ENCODE measurements at regions not wholly inside any gene's neighbourhood (a gene's known extent, or its start where the extent isn't known, plus 50 kb on each side); places are given as distances from the start of the nearest gene placed in this dataset.
"Not testable (repeated sequence)": the region's sequence is repeated elsewhere in the genome, so short reads cannot be mapped to it uniquely, and the experiment has no call there.

- no peak overlapping the region for H3K27ac ChIP-seq (ENCODE audit: low read depth in 2 of 2, low read length in 1 of 2)
- H3K4me1 ChIP-seq (ENCODE audit: control insufficient read depth in 2 of 2, insufficient read depth in 2 of 2, low read length in 1 of 2) = no peaks in the 10 kb centered on the region
- H3K27me3 ChIP-seq (ENCODE audit: control insufficient read depth in 1 of 2, insufficient read depth in 2 of 2, low read length in 2 of 2) = no peaks in the 10 kb centered on the region
- no peak overlapping the region for H3K4me3 ChIP-seq (ENCODE audit: low read depth in 1 of 2, low read length in 2 of 2)
- peaks cover 0 to 2% of the 10 kb centered on the region in 2 donors for H3K9me3 ChIP-seq (ENCODE audit: control insufficient read depth in 2 of 2, insufficient read depth in 1 of 2, low read depth in 1 of 2, low read length in 1 of 2)
- WGBS, 2 donors = 95 to 100% methylated on average over 1 of the region's 1 CpG
- no peaks in the 10 kb centered on the region for H3K36me3 ChIP-seq (ENCODE audit: control insufficient read depth in 2 of 2, insufficient read depth in 2 of 2, low read length in 1 of 2)
Observed at GRCh38 chr11:95616256-95616804, 173.3 kb downstream of the FAM76B start.

DNA sequence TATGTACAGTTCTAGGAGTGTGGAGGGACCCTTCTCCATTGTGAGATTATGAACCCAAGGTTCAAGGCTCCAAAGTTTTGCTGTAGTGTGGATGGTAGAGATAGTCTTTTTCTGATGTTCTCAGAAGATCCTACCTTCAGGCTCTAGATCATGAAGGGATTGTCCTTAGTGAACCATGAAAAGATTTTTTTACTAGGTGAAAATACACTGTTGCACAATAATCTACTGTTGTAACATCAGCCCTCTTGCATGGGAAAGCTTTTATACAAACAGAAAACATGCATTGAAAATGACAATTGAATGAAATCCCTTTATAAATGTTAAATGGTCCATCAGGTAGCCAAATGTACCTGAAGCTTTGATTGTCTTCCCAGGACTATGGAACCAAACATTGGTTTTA lies 177.8 kb downstream of the FAM76B start:
- Histone ChIP-seq H3K4me3 (ENCODE audit: low read depth in 1 of 2, low read length in 2 of 2) (no peak overlapping the region), H3K9me3 (ENCODE audit: control insufficient read depth in 2 of 2, insufficient read depth in 1 of 2, low read depth in 1 of 2, low read length in 1 of 2) (no peaks in the 10 kb centered on the region), H3K4me1 (ENCODE audit: control insufficient read depth in 2 of 2, insufficient read depth in 2 of 2, low read length in 1 of 2) (no peaks in the 10 kb centered on the region), H3K27me3 (ENCODE audit: control insufficient read depth in 1 of 2, insufficient read depth in 2 of 2, low read length in 2 of 2) (no peaks in the 10 kb centered on the region), H3K36me3 (ENCODE audit: control insufficient read depth in 2 of 2, insufficient read depth in 2 of 2, low read length in 1 of 2) (no peaks in the 10 kb centered on the region), H3K27ac (ENCODE audit: low read depth in 2 of 2, low read length in 1 of 2) (no peak overlapping the region)

- H3K4me3 ChIP-seq (ENCODE audit: low read depth in 1 of 2, low read length in 2 of 2); H3K36me3 ChIP-seq (ENCODE audit: control insufficient read depth in 2 of 2, insufficient read depth in 2 of 2, low read length in 1 of 2); H3K27ac ChIP-seq (ENCODE audit: low read depth in 2 of 2, low read length in 1 of 2); H3K9me3 ChIP-seq (ENCODE audit: control insufficient read depth in 2 of 2, insufficient read depth in 1 of 2, low read depth in 1 of 2, low read length in 1 of 2); H3K27me3 ChIP-seq (ENCODE audit: control insufficient read depth in 1 of 2, insufficient read depth in 2 of 2, low read length in 2 of 2); H3K4me1 ChIP-seq (ENCODE audit: control insufficient read depth in 2 of 2, insufficient read depth in 2 of 2, low read length in 1 of 2): not testable (repeated sequence)
- WGBS, 2 donors = 94 to 99% methylated on average over 5 of the region's 5 CpGs
Observed at GRCh38 chr11:95610185-95610584, 179.4 kb downstream of the FAM76B start.

DNA sequence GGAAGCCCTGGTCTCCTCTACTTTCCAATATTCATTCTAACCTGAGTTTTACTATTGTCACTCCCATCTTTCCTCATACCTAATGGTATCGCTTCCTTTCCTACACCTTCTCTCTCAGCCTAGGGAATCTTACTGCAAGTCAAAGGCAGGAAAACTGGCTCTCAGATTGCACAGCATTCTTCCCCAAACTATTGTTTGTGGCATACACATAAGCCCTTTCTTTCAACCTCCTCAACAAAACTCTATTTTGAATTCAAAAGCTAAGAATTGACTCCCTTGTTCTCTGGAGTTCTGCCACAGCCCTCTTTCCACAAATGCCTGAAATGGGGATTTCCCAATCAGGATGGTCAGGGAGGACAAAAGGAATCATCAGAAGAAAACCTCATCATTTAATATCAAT lies 181.5 kb downstream of the FAM76B start:
- WGBS, 2 donors = 94 to 100% methylated on average over 1 of the region's 1 CpG

DNA sequence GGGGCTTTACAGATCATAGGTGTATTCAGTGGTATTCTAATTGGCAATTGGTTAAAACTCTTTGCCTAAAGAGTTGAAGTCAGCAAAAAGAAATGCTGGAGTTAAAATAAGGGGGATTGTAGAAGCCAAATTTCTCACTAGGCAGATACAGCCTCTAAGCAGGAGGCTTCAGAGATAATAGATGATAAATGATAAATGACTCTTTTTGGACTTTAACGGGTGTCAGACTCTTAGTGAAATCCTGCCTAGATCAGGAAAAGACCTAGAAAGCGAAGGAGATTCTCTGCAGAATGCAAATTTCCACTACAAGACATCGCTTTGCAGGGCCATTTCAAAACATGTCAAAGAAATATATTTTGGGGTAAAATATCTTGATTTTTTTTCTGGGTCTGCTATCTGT lies 182.8 kb downstream of the FAM76B start:
- no peak overlapping the region for H3K27ac ChIP-seq (ENCODE audit: low read depth in 2 of 2, low read length in 1 of 2)
- no peaks in the 10 kb centered on the region for H3K27me3 ChIP-seq (ENCODE audit: control insufficient read depth in 1 of 2, insufficient read depth in 2 of 2, low read length in 2 of 2)
- 88 to 94% methylated on average over 3 of the region's 3 CpGs for WGBS, 2 donors
- H3K4me3 ChIP-seq (ENCODE audit: low read depth in 1 of 2, low read length in 2 of 2) = no peak overlapping the region
- H3K4me1 ChIP-seq (ENCODE audit: control insufficient read depth in 2 of 2, insufficient read depth in 2 of 2, low read length in 1 of 2) = no peaks in the 10 kb centered on the region
- no peaks in the 10 kb centered on the region for H3K9me3 ChIP-seq (ENCODE audit: control insufficient read depth in 2 of 2, insufficient read depth in 1 of 2, low read depth in 1 of 2, low read length in 1 of 2)
- no peaks in the 10 kb centered on the region for H3K36me3 ChIP-seq (ENCODE audit: control insufficient read depth in 2 of 2, insufficient read depth in 2 of 2, low read length in 1 of 2)

More for the DNA sequence above, 181.5 kb downstream of the FAM76B start:
- H3K4me3 ChIP-seq (ENCODE audit: low read depth in 1 of 2, low read length in 2 of 2) = no peak overlapping the region
- H3K27ac ChIP-seq (ENCODE audit: low read depth in 2 of 2, low read length in 1 of 2) = no peak overlapping the region
- no peaks in the 10 kb centered on the region for H3K36me3 ChIP-seq (ENCODE audit: control insufficient read depth in 2 of 2, insufficient read depth in 2 of 2, low read length in 1 of 2)
- H3K9me3 ChIP-seq (ENCODE audit: control insufficient read depth in 2 of 2, insufficient read depth in 1 of 2, low read depth in 1 of 2, low read length in 1 of 2) = no peaks in the 10 kb centered on the region
- H3K4me1 ChIP-seq (ENCODE audit: control insufficient read depth in 2 of 2, insufficient read depth in 2 of 2, low read length in 1 of 2) = no peaks in the 10 kb centered on the region
- H3K27me3 ChIP-seq (ENCODE audit: control insufficient read depth in 1 of 2, insufficient read depth in 2 of 2, low read length in 2 of 2) = no peaks in the 10 kb centered on the region

GRCh38 chr11:95605271-95605940 lies 184.2 kb downstream of the FAM76B start:
- 78 to 82% methylated on average over 3 of the region's 3 CpGs for WGBS, 2 donors
- Histone ChIP-seq H3K4me1 (ENCODE audit: control insufficient read depth in 2 of 2, insufficient read depth in 2 of 2, low read length in 1 of 2) (no peaks in the 10 kb centered on the region), H3K4me3 (ENCODE audit: low read depth in 1 of 2, low read length in 2 of 2) (no peak overlapping the region), H3K9me3 (ENCODE audit: control insufficient read depth in 2 of 2, insufficient read depth in 1 of 2, low read depth in 1 of 2, low read length in 1 of 2) (no peaks in the 10 kb centered on the region), H3K27me3 (ENCODE audit: control insufficient read depth in 1 of 2, insufficient read depth in 2 of 2, low read length in 2 of 2) (no peaks in the 10 kb centered on the region), H3K27ac (ENCODE audit: low read depth in 2 of 2, low read length in 1 of 2) (no peak overlapping the region), H3K36me3 (ENCODE audit: control insufficient read depth in 2 of 2, insufficient read depth in 2 of 2, low read length in 1 of 2) (no peaks in the 10 kb centered on the region)

GRCh38 chr11:95599959-95600586 lies 189.5 kb downstream of the FAM76B start:
- Histone ChIP-seq H3K27me3 (ENCODE audit: control insufficient read depth in 1 of 2, insufficient read depth in 2 of 2, low read length in 2 of 2) (no peaks in the 10 kb centered on the region), H3K9me3 (ENCODE audit: control insufficient read depth in 2 of 2, insufficient read depth in 1 of 2, low read depth in 1 of 2, low read length in 1 of 2) (no peaks in the 10 kb centered on the region), H3K4me3 (ENCODE audit: low read depth in 1 of 2, low read length in 2 of 2) (no peak overlapping the region), H3K36me3 (ENCODE audit: control insufficient read depth in 2 of 2, insufficient read depth in 2 of 2, low read length in 1 of 2) (no peaks in the 10 kb centered on the region), H3K27ac (ENCODE audit: low read depth in 2 of 2, low read length in 1 of 2) (no peak overlapping the region), H3K4me1 (ENCODE audit: control insufficient read depth in 2 of 2, insufficient read depth in 2 of 2, low read length in 1 of 2) (no peaks in the 10 kb centered on the region)
- 77 to 83% methylated on average over 2 of the region's 2 CpGs for WGBS, 2 donors

DNA sequence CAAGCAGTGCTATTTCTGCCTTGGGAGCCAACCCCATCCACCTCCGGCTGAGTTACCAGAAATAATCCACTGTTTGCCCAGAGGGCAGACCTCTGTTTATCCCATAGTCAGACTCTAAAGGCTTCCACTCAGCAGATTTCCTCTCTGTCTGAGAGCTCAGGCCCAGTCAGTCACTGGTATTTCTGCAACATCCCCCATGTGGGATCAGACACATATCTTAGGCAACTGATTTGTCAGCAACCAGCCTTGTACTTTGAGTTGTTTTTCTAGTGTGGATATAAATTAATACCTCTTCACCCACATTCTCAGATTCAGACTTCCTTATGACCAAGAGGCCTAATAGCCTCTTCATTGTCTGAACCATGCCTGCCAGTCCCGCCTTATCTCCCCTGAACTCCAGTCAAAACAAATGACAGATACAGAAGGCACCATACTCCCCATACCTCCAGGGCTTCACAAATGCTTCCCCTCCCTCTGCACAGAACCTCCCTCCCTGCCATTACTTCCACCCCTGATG lies 193.6 kb downstream of the FAM76B start:
- 67 to 70% methylated on average over 2 of the region's 2 CpGs for WGBS, 2 donors

GRCh38 chr11:95595541-95595940 lies 194.0 kb downstream of the FAM76B start:
- 74 to 82% methylated on average over 3 of the region's 3 CpGs for WGBS, 2 donors
- no peaks in the 10 kb centered on the region for H3K36me3 ChIP-seq (ENCODE audit: control insufficient read depth in 2 of 2, insufficient read depth in 2 of 2, low read length in 1 of 2)
- H3K27me3 ChIP-seq (ENCODE audit: control insufficient read depth in 1 of 2, insufficient read depth in 2 of 2, low read length in 2 of 2) = no peaks in the 10 kb centered on the region
- H3K4me3 ChIP-seq (ENCODE audit: low read depth in 1 of 2, low read length in 2 of 2) = no peak overlapping the region
- no peak overlapping the region for H3K27ac ChIP-seq (ENCODE audit: low read depth in 2 of 2, low read length in 1 of 2)
- H3K4me1 ChIP-seq (ENCODE audit: control insufficient read depth in 2 of 2, insufficient read depth in 2 of 2, low read length in 1 of 2) = no peaks in the 10 kb centered on the region
- no peaks in the 10 kb centered on the region for H3K9me3 ChIP-seq (ENCODE audit: control insufficient read depth in 2 of 2, insufficient read depth in 1 of 2, low read depth in 1 of 2, low read length in 1 of 2)

More for the DNA sequence above, 193.6 kb downstream of the FAM76B start:
- H3K27ac ChIP-seq (ENCODE audit: low read depth in 2 of 2, low read length in 1 of 2) = no peak overlapping the region
- H3K27me3 ChIP-seq (ENCODE audit: control insufficient read depth in 1 of 2, insufficient read depth in 2 of 2, low read length in 2 of 2) = no peaks in the 10 kb centered on the region
- no peaks in the 10 kb centered on the region for H3K4me1 ChIP-seq (ENCODE audit: control insufficient read depth in 2 of 2, insufficient read depth in 2 of 2, low read length in 1 of 2)
- no peaks in the 10 kb centered on the region for H3K9me3 ChIP-seq (ENCODE audit: control insufficient read depth in 2 of 2, insufficient read depth in 1 of 2, low read depth in 1 of 2, low read length in 1 of 2)
- no peaks in the 10 kb centered on the region for H3K36me3 ChIP-seq (ENCODE audit: control insufficient read depth in 2 of 2, insufficient read depth in 2 of 2, low read length in 1 of 2)
- H3K4me3 ChIP-seq (ENCODE audit: low read depth in 1 of 2, low read length in 2 of 2) = no peak overlapping the region

DNA sequence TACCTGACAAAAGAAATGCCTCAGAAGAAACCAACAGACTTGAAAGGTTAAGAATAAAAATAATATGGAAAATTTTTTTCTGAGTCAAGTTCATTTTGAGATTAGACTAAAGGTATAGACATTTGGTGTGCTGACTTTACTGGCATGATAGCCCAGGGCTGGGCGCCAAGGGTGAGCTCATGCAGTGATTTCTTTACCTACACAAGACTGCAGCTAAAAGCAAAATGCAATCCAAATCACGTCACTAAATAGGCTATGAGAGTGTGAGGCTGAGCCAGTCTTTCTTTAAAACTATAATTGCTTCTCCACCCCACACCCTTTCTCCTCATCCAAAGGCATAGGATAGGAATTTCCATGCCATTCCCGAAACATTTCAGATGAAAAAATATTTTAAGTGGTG lies 196.5 kb downstream of the FAM76B start:
- Histone ChIP-seq H3K4me3 (ENCODE audit: low read depth in 1 of 2, low read length in 2 of 2) (no peak overlapping the region), H3K4me1 (ENCODE audit: control insufficient read depth in 2 of 2, insufficient read depth in 2 of 2, low read length in 1 of 2) (no peaks in the 10 kb centered on the region), H3K36me3 (ENCODE audit: control insufficient read depth in 2 of 2, insufficient read depth in 2 of 2, low read length in 1 of 2) (no peaks in the 10 kb centered on the region), H3K27ac (ENCODE audit: low read depth in 2 of 2, low read length in 1 of 2) (no peak overlapping the region), H3K27me3 (ENCODE audit: control insufficient read depth in 1 of 2, insufficient read depth in 2 of 2, low read length in 2 of 2) (no peaks in the 10 kb centered on the region), H3K9me3 (ENCODE audit: control insufficient read depth in 2 of 2, insufficient read depth in 1 of 2, low read depth in 1 of 2, low read length in 1 of 2) (no peaks in the 10 kb centered on the region)
- whole genome bisulfite sequencing, 2 donors = 45 to 60% methylated on average over 3 of the region's 3 CpGs

Measured in esophagus (tissue), 2 donors.